Prostate gland (tissue), 2 donors: ENCODE measurements at regions not wholly inside any gene's neighbourhood (a gene's known extent, or its start where the extent isn't known, plus 50 kb on each side); places are given as distances from the start of the nearest gene placed in this dataset.

Experiments
- CTCF ChIP-seq, 4 experiments: fragments of 200-600 bp in 2 of 4; fragments of 450-650 bp in 2 of 4; sonication (generic) in 2 of 4; IDR thresholded peaks; 1 replicate in 3 of 4; 2 replicates in 1 of 4; pipeline ENCODE4 v1.5.1; 2016 to 2019; ENCODE audit warnings: antibody characterized with exemption in 4 of 4, mild to moderate bottlenecking in 2 of 4, moderate library complexity in 2 of 4
- POLR2A ChIP-seq: fragments of 450-650 bp; IDR thresholded peaks from one replicate; pipeline ENCODE4 v1.6.1; 2016; ENCODE audit warnings: antibody characterized with exemption, mild to moderate bottlenecking
- POLR2AphosphoS5 ChIP-seq: sonication (generic); formaldehyde crosslinking; IDR thresholded peaks from one replicate; pipeline ENCODE4 v1.6.1; 2017; ENCODE audit warnings: antibody characterized with exemption

- no peak for TF ChIP-seq CTCF (IDR thresholded peaks at IDR 0.05)
- TF ChIP-seq POLR2AphosphoS5 = no peak
- no peak for TF ChIP-seq POLR2A
Measured at GRCh38 chr6:114844359-114844758, 501.5 kb upstream of the HS3ST5 start.
